ENCODE measurements at regions not wholly inside any gene's neighbourhood (a gene's known extent, or its start where the extent isn't known, plus 50 kb on each side); places are given as distances from the start of the nearest gene placed in this dataset.

DNA sequence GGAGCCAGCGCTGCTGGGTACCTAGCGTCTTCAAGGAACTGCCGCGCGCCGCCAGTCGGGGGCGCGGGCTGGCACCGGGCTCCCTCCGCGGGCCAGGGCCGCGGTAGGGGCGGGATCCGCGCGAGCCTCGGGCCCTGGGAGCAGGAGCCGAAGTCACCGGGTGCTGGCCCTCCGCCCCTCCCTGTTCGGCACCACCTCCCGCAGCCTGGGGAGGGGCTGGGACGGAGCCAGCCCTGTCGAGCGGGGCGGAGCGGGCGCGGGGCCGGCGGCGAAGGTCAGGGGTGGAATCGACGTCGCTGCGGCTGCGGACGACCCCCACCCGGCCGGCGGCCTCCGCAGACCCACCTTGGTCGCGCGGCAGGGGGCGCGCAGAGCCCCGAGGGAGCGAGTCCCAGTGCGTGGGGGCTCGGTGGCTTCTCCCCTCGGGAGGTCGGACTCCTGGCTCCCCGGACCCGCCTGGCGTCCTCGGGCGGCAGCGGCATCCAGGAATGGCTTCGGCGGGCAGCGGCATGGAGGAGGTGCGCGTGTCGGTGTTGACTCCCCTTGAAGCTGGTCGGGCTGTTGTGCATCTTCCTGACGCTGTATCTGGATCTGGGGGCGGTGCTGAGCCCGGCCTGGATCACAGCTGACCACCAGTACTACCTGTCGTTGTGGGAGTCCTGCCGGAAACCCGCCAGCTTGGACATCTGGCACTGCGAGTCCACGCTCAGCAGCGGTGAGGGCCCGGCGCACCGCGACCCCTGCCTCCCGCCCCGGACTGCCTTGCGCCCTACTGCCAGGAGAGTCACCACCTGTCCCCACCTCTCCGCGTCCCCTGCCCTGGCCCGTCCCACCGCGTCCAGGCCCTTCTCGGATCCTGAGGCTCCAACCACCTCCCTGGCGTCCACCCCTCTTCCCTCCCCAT is 50.5 kb upstream of the FAM47C start:
- Histone ChIP-seq H3K27me3 (ENCODE audit: insufficient read depth, low read depth, low read length) (peaks cover 19% of the 10 kb centered on the region), H3K79me2 (replicated peaks; ENCODE audit: insufficient read depth, low read length) (no peaks in the 10 kb centered on the region), H3K36me3 (ENCODE audit: insufficient read depth, low read length) (no peaks in the 10 kb centered on the region), H3K9ac (ENCODE audit: low read length) (peak overlapping the region; percentile 31), H4K20me1 (ENCODE audit: insufficient read depth) (no peaks in the 10 kb centered on the region), H3K9me3 (ENCODE audit: low read length) (no peaks in the 10 kb centered on the region), H2AFZ (ENCODE audit: low read depth, low read length) (no peak overlapping the region), H3F3A (ENCODE audit: insufficient read depth, low read length, poor library complexity, severe bottlenecking) (no peaks in the 10 kb centered on the region), H3K4me2 (ENCODE audit: low read length) (no peak overlapping the region), H3K4me3 (ENCODE audit: low read length) (peak overlapping the region; percentile 63), H3K9me2 (ENCODE audit: insufficient read depth, low read length) (no peaks in the 10 kb centered on the region), H3K27ac (ENCODE audit: low read length) (no peak overlapping the region)
- TF ChIP-seq TAF1 (IDR thresholded peaks at IDR 0.05; ENCODE audit: low read depth): no peak
- TF ChIP-seq MXI1 (conservative IDR thresholded peaks at IDR 0.05; ENCODE audit: poor library complexity, severe bottlenecking): no peak
- TF ChIP-seq, protein P1, sequence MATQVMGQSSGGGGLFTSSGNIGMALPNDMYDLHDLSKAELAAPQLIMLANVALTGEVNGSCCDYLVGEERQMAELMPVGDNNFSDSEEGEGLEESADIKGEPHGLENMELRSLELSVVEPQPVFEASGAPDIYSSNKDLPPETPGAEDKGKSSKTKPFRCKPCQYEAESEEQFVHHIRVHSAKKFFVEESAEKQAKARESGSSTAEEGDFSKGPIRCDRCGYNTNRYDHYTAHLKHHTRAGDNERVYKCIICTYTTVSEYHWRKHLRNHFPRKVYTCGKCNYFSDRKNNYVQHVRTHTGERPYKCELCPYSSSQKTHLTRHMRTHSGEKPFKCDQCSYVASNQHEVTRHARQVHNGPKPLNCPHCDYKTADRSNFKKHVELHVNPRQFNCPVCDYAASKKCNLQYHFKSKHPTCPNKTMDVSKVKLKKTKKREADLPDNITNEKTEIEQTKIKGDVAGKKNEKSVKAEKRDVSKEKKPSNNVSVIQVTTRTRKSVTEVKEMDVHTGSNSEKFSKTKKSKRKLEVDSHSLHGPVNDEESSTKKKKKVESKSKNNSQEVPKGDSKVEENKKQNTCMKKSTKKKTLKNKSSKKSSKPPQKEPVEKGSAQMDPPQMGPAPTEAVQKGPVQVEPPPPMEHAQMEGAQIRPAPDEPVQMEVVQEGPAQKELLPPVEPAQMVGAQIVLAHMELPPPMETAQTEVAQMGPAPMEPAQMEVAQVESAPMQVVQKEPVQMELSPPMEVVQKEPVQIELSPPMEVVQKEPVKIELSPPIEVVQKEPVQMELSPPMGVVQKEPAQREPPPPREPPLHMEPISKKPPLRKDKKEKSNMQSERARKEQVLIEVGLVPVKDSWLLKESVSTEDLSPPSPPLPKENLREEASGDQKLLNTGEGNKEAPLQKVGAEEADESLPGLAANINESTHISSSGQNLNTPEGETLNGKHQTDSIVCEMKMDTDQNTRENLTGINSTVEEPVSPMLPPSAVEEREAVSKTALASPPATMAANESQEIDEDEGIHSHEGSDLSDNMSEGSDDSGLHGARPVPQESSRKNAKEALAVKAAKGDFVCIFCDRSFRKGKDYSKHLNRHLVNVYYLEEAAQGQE (IDR thresholded peaks at IDR 0.05; ENCODE audit: borderline replicate concordance): no peak
- TF ChIP-seq RAD21 (conservative IDR thresholded peaks at IDR 0.05): peak; percentile 22
- no peak for TF ChIP-seq POLR2AphosphoS5 (IDR thresholded peaks at IDR 0.05)
- TF ChIP-seq EZH2 (IDR thresholded peaks at IDR 0.05; ENCODE audit: borderline replicate concordance, insufficient read depth, low read length, poor library complexity, severe bottlenecking): no peak
- no peak for TF ChIP-seq EP300 (conservative IDR thresholded peaks at IDR 0.05; ENCODE audit: poor library complexity, severe bottlenecking)
- TF ChIP-seq, protein P2, sequence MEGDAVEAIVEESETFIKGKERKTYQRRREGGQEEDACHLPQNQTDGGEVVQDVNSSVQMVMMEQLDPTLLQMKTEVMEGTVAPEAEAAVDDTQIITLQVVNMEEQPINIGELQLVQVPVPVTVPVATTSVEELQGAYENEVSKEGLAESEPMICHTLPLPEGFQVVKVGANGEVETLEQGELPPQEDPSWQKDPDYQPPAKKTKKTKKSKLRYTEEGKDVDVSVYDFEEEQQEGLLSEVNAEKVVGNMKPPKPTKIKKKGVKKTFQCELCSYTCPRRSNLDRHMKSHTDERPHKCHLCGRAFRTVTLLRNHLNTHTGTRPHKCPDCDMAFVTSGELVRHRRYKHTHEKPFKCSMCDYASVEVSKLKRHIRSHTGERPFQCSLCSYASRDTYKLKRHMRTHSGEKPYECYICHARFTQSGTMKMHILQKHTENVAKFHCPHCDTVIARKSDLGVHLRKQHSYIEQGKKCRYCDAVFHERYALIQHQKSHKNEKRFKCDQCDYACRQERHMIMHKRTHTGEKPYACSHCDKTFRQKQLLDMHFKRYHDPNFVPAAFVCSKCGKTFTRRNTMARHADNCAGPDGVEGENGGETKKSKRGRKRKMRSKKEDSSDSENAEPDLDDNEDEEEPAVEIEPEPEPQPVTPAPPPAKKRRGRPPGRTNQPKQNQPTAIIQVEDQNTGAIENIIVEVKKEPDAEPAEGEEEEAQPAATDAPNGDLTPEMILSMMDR (IDR thresholded peaks at IDR 0.05; ENCODE audit: poor library complexity, severe bottlenecking): peak; percentile 60
- peak; percentile 43 for TF ChIP-seq SMC3 (conservative IDR thresholded peaks at IDR 0.05; ENCODE audit: poor library complexity)

Small RNA genes lying in the stretch of these regions (small RNA-seq; reads per million reads assigned to genes)
- gene BX842568.4: 0 reads per million in 3 experiments
